ENCODE measurements at regions not wholly inside any gene's neighbourhood (a gene's known extent, or its start where the extent isn't known, plus 50 kb on each side); places are given as distances from the start of the nearest gene placed in this dataset.

DNA sequence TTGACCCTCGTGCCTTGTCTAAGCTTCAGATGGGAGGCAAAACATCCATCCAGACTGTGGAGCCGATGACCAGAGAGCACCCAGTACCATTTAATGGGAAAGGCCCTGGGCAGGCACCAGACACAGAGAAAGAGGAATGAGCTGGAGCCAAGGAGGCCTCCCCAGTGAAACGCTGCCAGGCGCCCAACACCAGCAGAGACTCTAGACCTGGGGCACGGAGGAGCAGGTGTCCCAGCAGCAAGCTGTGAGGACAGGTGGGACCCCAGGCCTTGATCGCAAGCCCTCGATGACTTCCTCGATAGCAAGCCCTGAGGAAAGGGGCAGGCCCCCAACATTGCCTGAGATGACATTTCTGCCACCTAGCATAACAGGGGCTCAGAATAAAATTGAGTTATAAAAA, 62.2 kb upstream of the SIAH1 start:
- Histone ChIP-seq H3K27ac (ENCODE audit: insufficient read depth, low read length, poor library complexity, severe bottlenecking) (no peak overlapping the region), H3K9me3 (ENCODE audit: control insufficient read depth in 2 of 2, low read length in 2 of 2) (no peaks in the 10 kb centered on the region), H3K36me3 (ENCODE audit: control insufficient read depth, insufficient read depth, low read length) (no peaks in the 10 kb centered on the region), H3K4me1 (ENCODE audit: control insufficient read depth, insufficient read depth, low read length, poor library complexity, severe bottlenecking) (no peaks in the 10 kb centered on the region), H3K27me3 (ENCODE audit: control insufficient read depth, insufficient read depth, low read length) (no peaks in the 10 kb centered on the region), H3K4me3 (ENCODE audit: low read depth, low read length) (no peak overlapping the region)
- no peaks in the 10 kb centered on the region for H3K36me3 Mint-ChIP-seq
- H3K27me3 Mint-ChIP-seq, result peaks cover 7% of the 10 kb centered on the region
- H3K27ac Mint-ChIP-seq, result no peak overlapping the region
- ATAC-seq (ENCODE audit: low read depth in 2 of 2) (no peak), DNase-seq (no peak)
- no peaks in the 10 kb centered on the region for H3K4me1 Mint-ChIP-seq
- H3K4me3 Mint-ChIP-seq, result no peak overlapping the region
- H3K9me3 Mint-ChIP-seq, result peaks cover 0 to under 1% (median 0%) of the 10 kb centered on the region in 7 donors

DNA sequence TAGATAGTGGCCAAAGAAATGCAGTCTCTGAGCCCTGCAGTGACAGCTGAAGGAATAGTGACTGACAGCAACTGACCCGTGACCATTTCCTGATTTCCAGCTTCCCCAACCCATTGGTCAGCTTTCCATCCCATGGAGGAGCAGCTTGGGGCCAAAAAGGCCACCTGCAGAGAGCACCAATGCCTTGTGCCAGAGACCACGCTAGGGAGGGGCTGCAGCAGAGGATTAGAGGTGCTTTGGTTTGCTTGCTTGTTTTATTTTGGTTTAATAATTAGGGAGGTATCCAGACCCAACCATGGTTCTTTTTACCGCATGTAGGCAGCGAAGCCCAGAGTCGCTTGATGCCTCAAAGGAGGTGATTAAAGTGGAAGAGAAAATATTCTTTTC, 61.3 kb upstream of the SIAH1 start:
- Mint-ChIP-seq H3K27ac (no peak overlapping the region), H3K9me3 (no peaks in the 10 kb centered on the region), H3K4me3 (no peak overlapping the region), H3K27me3 (peaks cover 7% of the 10 kb centered on the region), H3K4me1 (no peaks in the 10 kb centered on the region), H3K36me3 (no peaks in the 10 kb centered on the region)
- no peaks in the 10 kb centered on the region for H3K27me3 ChIP-seq (ENCODE audit: control insufficient read depth, insufficient read depth, low read length)
- no peaks in the 10 kb centered on the region for H3K9me3 ChIP-seq (ENCODE audit: control insufficient read depth in 2 of 2, low read length in 2 of 2)
- H3K27ac ChIP-seq (ENCODE audit: insufficient read depth, low read length, poor library complexity, severe bottlenecking), result no peak overlapping the region
- H3K4me1 ChIP-seq (ENCODE audit: control insufficient read depth, insufficient read depth, low read length, poor library complexity, severe bottlenecking), result no peaks in the 10 kb centered on the region
- no peak overlapping the region for H3K4me3 ChIP-seq (ENCODE audit: low read depth, low read length)
- DNase-seq (no peak), ATAC-seq (ENCODE audit: low read depth in 2 of 2) (no peak)
- H3K36me3 ChIP-seq (ENCODE audit: control insufficient read depth, insufficient read depth, low read length), result no peaks in the 10 kb centered on the region

DNA sequence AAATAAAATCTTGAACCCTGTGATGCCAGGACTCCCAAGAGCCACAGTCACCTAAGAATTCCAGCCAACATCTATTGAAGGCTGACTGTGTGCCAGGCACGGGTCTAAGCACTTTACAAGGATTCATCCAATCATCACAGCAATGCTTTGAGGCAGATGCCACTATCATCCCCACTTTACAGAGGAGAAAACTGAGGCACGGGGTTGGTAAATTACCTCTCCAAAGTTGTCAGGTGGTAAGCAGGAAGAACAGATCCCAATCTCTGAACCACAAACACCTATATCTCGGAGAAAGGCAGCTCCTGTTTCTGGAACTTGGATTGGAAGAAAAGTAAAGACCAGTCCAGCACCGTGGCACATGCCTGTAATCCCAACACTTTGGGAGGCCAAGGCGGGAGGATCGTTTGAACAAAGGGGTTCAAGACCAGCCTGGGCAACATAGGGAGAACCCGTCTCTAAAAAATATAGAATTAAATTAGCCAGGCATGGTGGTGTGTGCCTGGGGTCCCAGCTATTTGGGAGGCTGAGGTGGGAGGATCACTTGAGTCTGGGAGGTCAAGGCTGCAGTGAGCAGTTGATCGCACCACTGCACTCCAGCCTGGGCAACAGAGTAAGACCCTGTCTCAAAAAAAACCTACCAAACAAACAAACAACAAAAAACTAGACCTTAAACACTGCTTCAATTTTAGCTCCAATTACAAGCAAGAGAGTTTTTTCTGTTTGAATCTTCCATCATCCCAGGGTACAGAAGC, 60.7 kb upstream of the SIAH1 start:
- Mint-ChIP-seq H3K9me3 (no peaks in the 10 kb centered on the region), H3K27me3 (peaks cover 7% of the 10 kb centered on the region), H3K36me3 (no peaks in the 10 kb centered on the region), H3K4me1 (no peaks in the 10 kb centered on the region), H3K27ac (no peak overlapping the region), H3K4me3 (no peak overlapping the region)
- H3K27ac ChIP-seq (ENCODE audit: insufficient read depth, low read length, poor library complexity, severe bottlenecking), result no peak overlapping the region
- ATAC-seq (ENCODE audit: low read depth in 2 of 2) (no peak), DNase-seq (no peak)
- no peaks in the 10 kb centered on the region for H3K4me1 ChIP-seq (ENCODE audit: control insufficient read depth, insufficient read depth, low read length, poor library complexity, severe bottlenecking)
- H3K4me3 ChIP-seq (ENCODE audit: low read depth, low read length), result no peak overlapping the region
- no peaks in the 10 kb centered on the region for H3K27me3 ChIP-seq (ENCODE audit: control insufficient read depth, insufficient read depth, low read length)
- no peaks in the 10 kb centered on the region for H3K9me3 ChIP-seq (ENCODE audit: control insufficient read depth in 2 of 2, low read length in 2 of 2)
- no peaks in the 10 kb centered on the region for H3K36me3 ChIP-seq (ENCODE audit: control insufficient read depth, insufficient read depth, low read length)

DNA sequence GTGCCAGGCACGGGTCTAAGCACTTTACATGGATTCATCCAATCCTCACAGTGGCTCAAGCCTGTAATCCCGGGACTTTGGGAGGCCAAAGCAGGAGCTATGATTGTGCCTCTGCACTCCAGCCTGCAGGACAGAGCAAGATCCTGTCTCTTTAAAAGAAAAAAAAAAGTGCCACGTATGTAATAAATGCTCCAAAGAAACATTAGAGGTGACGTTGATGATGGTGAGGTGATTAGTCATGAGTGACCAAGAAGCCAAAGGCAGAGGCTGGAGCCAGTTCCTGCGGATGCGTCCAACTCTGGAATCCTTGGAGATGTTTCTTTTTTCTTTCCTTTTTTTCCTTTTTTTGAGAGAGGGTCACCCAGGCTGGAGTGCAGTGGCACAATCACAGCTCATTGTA, 59.4 kb upstream of the SIAH1 start:
- no peak for ATAC-seq (ENCODE audit: low read depth in 2 of 2)
- no peaks in the 10 kb centered on the region for H3K9me3 ChIP-seq (ENCODE audit: control insufficient read depth in 2 of 2, low read length in 2 of 2)
- Mint-ChIP-seq H3K4me3 (no peak overlapping the region), H3K4me1 (no peaks in the 10 kb centered on the region), H3K27me3 (peaks cover 7% of the 10 kb centered on the region), H3K36me3 (no peaks in the 10 kb centered on the region), H3K9me3 (no peaks in the 10 kb centered on the region), H3K27ac (no peak overlapping the region)
- DNase-seq, result no peak
- H3K4me1 ChIP-seq (ENCODE audit: control insufficient read depth, insufficient read depth, low read length, poor library complexity, severe bottlenecking), result no peaks in the 10 kb centered on the region
- no peaks in the 10 kb centered on the region for H3K27me3 ChIP-seq (ENCODE audit: control insufficient read depth, insufficient read depth, low read length)
- H3K27ac ChIP-seq (ENCODE audit: insufficient read depth, low read length, poor library complexity, severe bottlenecking), result no peak overlapping the region
- no peak overlapping the region for H3K4me3 ChIP-seq (ENCODE audit: low read depth, low read length)
- H3K36me3 ChIP-seq (ENCODE audit: control insufficient read depth, insufficient read depth, low read length), result no peaks in the 10 kb centered on the region

DNA sequence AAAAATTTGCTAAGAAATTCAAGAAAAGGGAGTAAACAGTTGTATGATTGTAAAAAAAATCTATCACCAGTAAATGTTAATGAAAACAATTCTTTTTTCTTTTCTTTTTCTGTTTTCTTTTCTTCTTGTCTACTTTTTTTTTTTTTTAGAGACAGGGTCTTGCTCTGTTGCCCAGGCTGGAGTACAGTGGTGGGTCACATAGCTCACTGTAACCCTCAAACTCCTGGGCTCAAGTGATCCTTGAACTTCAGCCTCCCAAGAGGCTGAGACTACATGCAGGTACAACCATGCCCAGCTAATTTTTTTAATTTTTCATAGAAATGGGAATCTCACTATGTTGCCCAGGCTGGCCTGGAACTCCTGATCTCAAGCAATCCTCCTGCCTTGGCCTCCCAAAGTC, 57.2 kb upstream of the SIAH1 start:
- Mint-ChIP-seq H3K36me3 (no peaks in the 10 kb centered on the region), H3K4me1 (no peaks in the 10 kb centered on the region), H3K9me3 (peaks cover 0 to under 1% (median 0%) of the 10 kb centered on the region in 7 donors), H3K4me3 (no peak overlapping the region), H3K27ac (peak overlapping the region in 1 of 3 donors; percentile 32), H3K27me3 (peaks cover 2% of the 10 kb centered on the region)
- H3K27me3 ChIP-seq (ENCODE audit: control insufficient read depth, insufficient read depth, low read length), result no peaks in the 10 kb centered on the region
- H3K36me3 ChIP-seq (ENCODE audit: control insufficient read depth, insufficient read depth, low read length), result no peaks in the 10 kb centered on the region
- no peak overlapping the region for H3K4me3 ChIP-seq (ENCODE audit: low read depth, low read length)
- no peak overlapping the region for H3K27ac ChIP-seq (ENCODE audit: insufficient read depth, low read length, poor library complexity, severe bottlenecking)
- H3K4me1 ChIP-seq (ENCODE audit: control insufficient read depth, insufficient read depth, low read length, poor library complexity, severe bottlenecking), result no peaks in the 10 kb centered on the region
- DNase-seq, result no peak
- no peak for ATAC-seq (ENCODE audit: low read depth in 2 of 2)
- no peaks in the 10 kb centered on the region for H3K9me3 ChIP-seq (ENCODE audit: control insufficient read depth in 2 of 2, low read length in 2 of 2)

DNA sequence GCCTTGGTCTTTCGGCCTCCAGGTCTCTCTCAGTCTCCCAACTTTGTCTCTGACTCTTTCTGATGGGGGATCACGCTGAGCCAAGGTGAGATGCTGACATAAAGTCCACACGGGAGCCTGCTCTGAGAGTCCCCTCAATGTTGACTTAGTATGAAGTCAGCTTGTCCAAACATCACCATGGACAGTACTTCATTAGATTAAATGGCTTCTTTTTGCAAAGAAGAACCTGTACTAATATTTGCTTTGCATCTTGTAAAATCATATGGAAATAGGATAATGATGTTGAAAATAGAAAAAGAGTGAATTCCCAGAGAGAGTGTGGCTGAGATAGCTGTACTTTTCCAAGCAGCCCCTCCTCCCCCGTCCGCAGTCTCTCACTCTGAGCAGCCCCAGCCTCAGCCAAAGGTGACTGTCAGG, 56.7 kb upstream of the SIAH1 start:
- Histone ChIP-seq H3K9me3 (ENCODE audit: control insufficient read depth in 2 of 2, low read length in 2 of 2) (no peaks in the 10 kb centered on the region), H3K4me3 (ENCODE audit: low read depth, low read length) (no peak overlapping the region), H3K27me3 (ENCODE audit: control insufficient read depth, insufficient read depth, low read length) (no peaks in the 10 kb centered on the region), H3K4me1 (ENCODE audit: control insufficient read depth, insufficient read depth, low read length, poor library complexity, severe bottlenecking) (no peaks in the 10 kb centered on the region), H3K36me3 (ENCODE audit: control insufficient read depth, insufficient read depth, low read length) (no peaks in the 10 kb centered on the region), H3K27ac (ENCODE audit: insufficient read depth, low read length, poor library complexity, severe bottlenecking) (no peak overlapping the region)
- Mint-ChIP-seq H3K27ac (no peak overlapping the region), H3K4me1 (no peaks in the 10 kb centered on the region), H3K9me3 (peaks cover 0 to 2% (median 0%) of the 10 kb centered on the region in 7 donors), H3K4me3 (no peak overlapping the region), H3K36me3 (no peaks in the 10 kb centered on the region), H3K27me3 (no peaks in the 10 kb centered on the region)
- ATAC-seq (ENCODE audit: low read depth in 2 of 2) (no peak), DNase-seq (no peak)

DNA sequence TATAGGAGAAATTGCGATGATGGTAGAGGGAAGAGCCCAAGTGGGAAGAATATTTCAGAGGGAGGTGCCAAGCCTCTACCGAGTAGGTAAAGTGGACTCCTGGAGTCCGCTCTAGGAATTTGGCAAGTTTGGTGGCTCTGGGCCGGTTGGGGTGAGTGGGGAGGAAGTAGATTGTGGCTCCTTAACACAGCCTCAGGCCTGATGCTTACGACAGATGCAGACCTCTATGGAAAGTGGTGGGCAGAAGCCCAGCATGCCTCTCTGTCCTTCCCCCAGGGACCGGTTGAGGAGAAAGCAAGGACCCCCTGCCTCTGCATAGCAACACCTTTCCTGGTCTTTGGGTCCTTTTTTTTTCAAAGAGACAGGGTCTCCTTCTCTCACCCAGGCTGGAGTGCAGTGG, 55.9 kb upstream of the SIAH1 start:
- peaks cover 0 to 2% (median 0%) of the 10 kb centered on the region in 7 donors for H3K9me3 Mint-ChIP-seq
- no peak overlapping the region for H3K4me3 Mint-ChIP-seq
- ATAC-seq (ENCODE audit: low read depth in 2 of 2), result no peak
- no peaks in the 10 kb centered on the region for H3K27me3 ChIP-seq (ENCODE audit: control insufficient read depth, insufficient read depth, low read length)
- no peaks in the 10 kb centered on the region for H3K36me3 ChIP-seq (ENCODE audit: control insufficient read depth, insufficient read depth, low read length)
- H3K27ac Mint-ChIP-seq, result no peak overlapping the region
- no peaks in the 10 kb centered on the region for H3K27me3 Mint-ChIP-seq
- H3K4me1 ChIP-seq (ENCODE audit: control insufficient read depth, insufficient read depth, low read length, poor library complexity, severe bottlenecking), result no peaks in the 10 kb centered on the region
- no peak for DNase-seq
- no peaks in the 10 kb centered on the region for H3K4me1 Mint-ChIP-seq
- no peak overlapping the region for H3K4me3 ChIP-seq (ENCODE audit: low read depth, low read length)
- no peaks in the 10 kb centered on the region for H3K36me3 Mint-ChIP-seq
- H3K27ac ChIP-seq (ENCODE audit: insufficient read depth, low read length, poor library complexity, severe bottlenecking), result no peak overlapping the region
- H3K9me3 ChIP-seq (ENCODE audit: control insufficient read depth in 2 of 2, low read length in 2 of 2), result no peaks in the 10 kb centered on the region

DNA sequence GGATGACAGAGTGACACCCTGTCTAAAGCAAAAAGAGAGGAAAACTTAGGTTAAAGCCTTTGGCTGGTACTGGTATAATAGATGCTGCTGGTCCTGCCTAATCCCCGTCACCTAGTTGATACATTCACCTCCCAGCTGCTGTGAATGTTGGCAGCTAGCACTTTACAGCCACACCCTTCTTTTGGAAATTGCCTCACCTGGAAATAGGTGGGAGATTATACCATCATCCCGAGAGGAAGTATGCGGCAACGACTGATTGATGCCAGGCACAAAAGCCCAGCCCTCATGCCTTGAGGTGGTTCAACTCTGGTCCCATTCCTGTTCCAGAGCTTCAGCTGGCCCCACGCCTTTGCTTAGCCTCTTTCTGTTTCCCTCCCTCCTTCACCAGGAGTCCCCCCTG, 53.2 kb upstream of the SIAH1 start:
- no peaks in the 10 kb centered on the region for H3K9me3 ChIP-seq (ENCODE audit: control insufficient read depth in 2 of 2, low read length in 2 of 2)
- no peaks in the 10 kb centered on the region for H3K36me3 ChIP-seq (ENCODE audit: control insufficient read depth, insufficient read depth, low read length)
- Mint-ChIP-seq H3K27me3 (no peaks in the 10 kb centered on the region), H3K4me1 (peaks cover 0 to 7% (median 2%) of the 10 kb centered on the region in 4 donors), H3K36me3 (no peaks in the 10 kb centered on the region), H3K4me3 (no peak overlapping the region), H3K9me3 (peaks cover 0 to 4% (median 0%) of the 10 kb centered on the region in 7 donors), H3K27ac (no peak overlapping the region)
- no peak for ATAC-seq (ENCODE audit: low read depth in 2 of 2)
- no peak overlapping the region for H3K4me3 ChIP-seq (ENCODE audit: low read depth, low read length)
- DNase-seq, result no peak
- no peaks in the 10 kb centered on the region for H3K4me1 ChIP-seq (ENCODE audit: control insufficient read depth, insufficient read depth, low read length, poor library complexity, severe bottlenecking)
- H3K27ac ChIP-seq (ENCODE audit: insufficient read depth, low read length, poor library complexity, severe bottlenecking), result no peak overlapping the region
- H3K27me3 ChIP-seq (ENCODE audit: control insufficient read depth, insufficient read depth, low read length), result no peaks in the 10 kb centered on the region

Measured in CD4-positive, CD25-positive, alpha-beta regulatory T cell (primary cell).